GM20000 (cell line): ENCODE measurements at regions not wholly inside any gene's neighbourhood (a gene's known extent, or its start where the extent isn't known, plus 50 kb on each side); places are given as distances from the start of the nearest gene placed in this dataset.

ENCODE experiments used
- DNase-seq: peaks from one replicate; pipeline ENCODE4 v3.0.0; 2012; ENCODE audit warnings: low spot score
- CTCF ChIP-seq: IDR thresholded peaks from 2 replicates; pipeline ENCODE4 v1.5.1; 2012; ENCODE audit warnings: mild to moderate bottlenecking, control low read depth; ENCODE audit errors: extremely low read depth, missing control alignments

DNA sequence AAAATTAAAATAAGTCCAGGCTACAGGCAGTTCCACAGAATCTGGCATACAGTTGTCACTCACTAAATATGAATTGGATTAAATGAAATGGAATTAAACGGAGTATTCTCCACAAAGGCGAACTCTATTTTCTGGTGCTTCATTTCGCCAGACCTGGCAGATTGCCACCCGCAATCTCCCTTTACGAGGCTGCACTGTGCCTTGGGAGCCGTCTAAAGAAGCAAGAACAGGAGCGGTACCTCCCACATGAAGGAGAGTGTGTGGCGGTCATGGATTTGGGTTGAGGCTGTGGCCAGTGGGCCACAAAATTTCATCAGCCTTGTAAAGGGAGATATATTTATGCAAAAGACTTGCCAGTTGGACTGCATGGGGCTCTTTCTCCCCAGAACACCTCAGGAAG, 151.0 kb downstream of the OSR1 start:
- no peak for TF ChIP-seq CTCF
- no peak for DNase-seq

DNA sequence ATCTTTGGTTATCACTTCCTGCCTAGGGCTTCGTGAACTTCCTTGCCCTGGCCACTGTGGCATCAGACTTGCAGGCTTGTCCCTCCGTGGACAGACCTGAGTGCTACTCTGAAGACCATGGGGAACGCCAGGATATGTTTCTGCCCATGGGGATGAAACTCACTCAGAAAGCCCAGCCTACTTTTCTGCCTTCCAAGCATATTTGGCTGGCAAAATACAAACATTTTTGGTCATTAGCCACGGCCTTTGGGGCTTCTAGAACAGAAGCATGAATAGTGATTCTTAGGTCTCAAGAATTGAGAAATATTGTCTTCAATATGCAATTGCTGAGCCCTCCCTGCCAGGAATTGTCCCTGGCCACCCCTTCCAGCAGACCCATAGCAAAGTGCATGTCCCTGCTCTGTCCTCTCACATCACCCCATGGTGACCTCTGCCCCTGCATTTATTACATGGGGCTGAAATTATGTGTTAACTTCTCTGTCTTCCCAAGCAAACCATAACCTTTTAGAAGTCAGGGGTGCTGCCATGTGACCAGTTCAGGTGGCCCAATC, 152.4 kb downstream of the OSR1 start:
- DNase-seq: no peak
- TF ChIP-seq CTCF: no peak

DNA sequence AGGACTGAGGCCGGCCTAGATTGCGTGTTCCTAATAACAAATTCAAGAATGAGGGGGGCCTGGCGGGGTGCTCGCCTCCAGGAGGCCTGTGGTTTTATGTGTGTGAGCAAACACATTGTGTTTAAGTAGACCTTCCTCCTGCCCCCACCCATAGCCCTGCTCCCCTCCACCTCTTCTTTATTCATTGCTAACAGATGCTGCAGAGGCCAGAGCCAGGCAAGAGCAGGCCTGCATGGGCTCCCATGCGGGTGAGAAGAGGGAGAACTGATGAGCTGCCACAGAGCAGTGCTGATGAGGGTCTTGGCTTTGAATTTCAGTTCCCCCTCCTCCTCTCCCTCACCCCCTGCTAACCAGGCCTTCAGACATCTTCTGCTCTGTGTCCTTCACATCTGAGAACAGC, 154.6 kb downstream of the OSR1 start:
- TF ChIP-seq CTCF: no peak
- no peak for DNase-seq

DNA sequence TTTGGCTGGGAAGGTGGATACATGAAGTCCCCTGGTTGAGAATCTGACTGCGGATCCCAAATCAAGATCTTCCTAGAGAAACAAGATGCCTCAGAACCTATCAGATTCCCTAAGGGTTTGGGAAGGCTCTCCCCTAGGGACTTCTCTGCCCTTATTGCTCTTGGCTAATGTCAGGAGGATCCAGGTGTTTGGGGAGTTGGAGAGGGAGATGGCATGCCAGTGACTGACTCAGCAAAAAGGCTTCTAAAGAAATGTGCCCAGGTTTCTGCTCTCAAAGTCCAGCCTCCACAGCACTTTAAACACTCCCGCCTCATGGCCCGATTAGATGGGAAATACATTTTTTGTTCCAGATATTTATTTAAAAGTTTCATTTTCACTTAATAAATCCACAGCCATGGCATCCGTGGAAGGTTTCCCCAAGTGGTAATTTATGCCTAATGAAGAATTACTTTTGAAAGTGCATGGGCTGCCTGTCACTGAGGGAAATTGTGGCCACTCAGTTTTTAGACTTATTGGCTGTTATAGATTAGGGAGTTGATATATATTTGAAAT, 156.4 kb downstream of the OSR1 start:
- no peak for DNase-seq
- TF ChIP-seq CTCF: no peak

DNA sequence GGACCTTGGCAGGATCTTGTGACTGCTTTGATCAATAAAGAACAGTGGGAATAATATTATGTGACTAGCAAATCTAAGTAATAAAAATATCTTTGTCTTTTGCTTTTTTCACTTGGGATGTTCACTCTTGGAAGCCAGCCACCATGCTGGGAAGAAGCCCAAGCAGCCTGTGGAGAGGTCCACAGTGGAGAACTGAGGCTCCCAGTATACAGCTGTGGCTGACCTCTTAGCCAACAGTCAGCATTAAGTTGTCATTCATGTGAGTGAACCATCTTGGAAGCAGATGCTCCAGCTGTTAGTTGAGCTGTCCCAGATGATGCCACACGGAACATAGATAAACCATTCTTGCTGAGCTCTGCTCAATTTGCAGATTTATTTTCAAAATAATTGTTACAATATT, 160.0 kb downstream of the OSR1 start:
- DNase-seq: no peak
- TF ChIP-seq CTCF: no peak

GRCh38 chr2:19195661-19196060, 162.8 kb downstream of the OSR1 start:
- no peak for TF ChIP-seq CTCF
- no peak for DNase-seq

DNA sequence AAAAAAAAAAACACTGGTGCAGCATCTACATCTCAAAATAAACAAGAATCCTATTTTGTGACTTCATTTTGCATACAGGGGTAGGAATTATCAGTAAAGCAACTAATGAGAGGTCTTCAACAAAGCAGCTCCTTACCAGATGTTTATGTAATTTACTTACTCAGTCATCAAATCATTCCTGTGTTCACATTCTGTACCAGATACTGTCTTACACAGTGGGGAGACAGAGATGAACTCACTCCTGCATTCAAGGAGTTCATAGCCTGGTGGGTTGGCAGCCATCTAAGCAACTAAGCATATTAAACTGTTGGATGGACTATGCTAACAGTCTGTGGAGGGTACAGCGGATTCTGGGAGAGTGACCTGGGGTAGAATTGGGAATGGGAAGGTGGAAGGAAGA, 169.0 kb downstream of the OSR1 start:
- TF ChIP-seq CTCF: no peak
- DNase-seq: no peak
